OCI-LY3 (cell line): ENCODE measurements at regions not wholly inside any gene's neighbourhood (a gene's known extent, or its start where the extent isn't known, plus 50 kb on each side); places are given as distances from the start of the nearest gene placed in this dataset.

Experiments used
- CTCF ChIP-seq: fragments of 200-600, 300-600 bp; sonication (generic); IDR thresholded peaks from 2 replicates; pipeline ENCODE4 v1.5.1; 2014; ENCODE audit warnings: antibody characterized with exemption, low read length, low read depth
- EZH2phosphoT487 ChIP-seq: fragments of 200-600 bp; shearing (Covaris generic); IDR thresholded peaks from 2 replicates; pipeline ENCODE4 v1.6.1; 2018; ENCODE audit warnings: antibody characterized with exemption, mixed run types, low read depth

GRCh38 chr4:111890412-111890811, 254.8 kb upstream of the FAM241A start:
- TF ChIP-seq CTCF (no peak), EZH2phosphoT487 (no peak)
